Activated CD8-positive, alpha-beta memory T cell treated with anti-CD3 and anti-CD28 coated beads, Interleukin-2, amount 10 ng/mL, durations not matched to agents 7 days and 5 days (primary cell): ENCODE measurements at regions not wholly inside any gene's neighbourhood (a gene's known extent, or its start where the extent isn't known, plus 50 kb on each side); places are given as distances from the start of the nearest gene placed in this dataset.
A peak's percentile ranks its signal among the peaks of the same experiment; 100 is the strongest.

ENCODE experiments used
- ATAC-seq: fragments of 150-1000 bp; cut with Tn5 transposase; one replicate; pipeline ENCODE4 v1.10.0; 2021; ENCODE audit warnings: moderate library complexity
- CTCF ChIA-PET: fragments of 350-600 bp; sonication (Branson Sonifier 250); formaldehyde crosslinking; loops from one replicate; lab custom pipeline; 2021; ENCODE audit warnings: antibody characterized with exemption; lab: Charles Lee
- DNase-seq: peaks from one replicate; pipeline ENCODE4 v3.0.0-alpha.2; 2020
- H3K27ac Mint-ChIP-seq: one replicate; pipeline ENCODE4 v1.8.0; 2021; ENCODE audit warnings: mild to moderate bottlenecking, mixed read lengths
- H3K27me3 Mint-ChIP-seq: one replicate; pipeline ENCODE4 v1.8.0; 2021; ENCODE audit warnings: mixed read lengths
- H3K36me3 Mint-ChIP-seq: one replicate; pipeline ENCODE4 v1.8.0; 2021; ENCODE audit warnings: mild to moderate bottlenecking, mixed read lengths
- H3K4me1 Mint-ChIP-seq: one replicate; pipeline ENCODE4 v1.8.0; 2021; ENCODE audit warnings: mixed read lengths
- H3K4me3 Mint-ChIP-seq: one replicate; pipeline ENCODE4 v1.8.0; 2021; ENCODE audit warnings: mild to moderate bottlenecking, moderate library complexity, mixed read lengths
- H3K9me3 Mint-ChIP-seq: one replicate; pipeline ENCODE4 v1.8.0; 2022; ENCODE audit warnings: low read depth, mixed read lengths

- Mint-ChIP-seq H3K4me1 (no peaks in the 10 kb centered on the region), H3K9me3 (no peaks in the 10 kb centered on the region), H3K4me3 (no peak overlapping the region), H3K27ac (no peak overlapping the region), H3K27me3 (peaks cover 20% of the 10 kb centered on the region), H3K36me3 (no peaks in the 10 kb centered on the region)
- no peak for ATAC-seq
- CTCF ChIA-PET: interaction anchor here (1.0 kb wide), 1 partner anchor 13 kb away, joined by 5 read pairs; no protein-coding TSS in a partner anchor
- DNase-seq: no peak
These were observed 50.4 kb downstream of the RUSC2 start for GRCh38 chr9:35540315-35540714.

- H3K36me3 Mint-ChIP-seq: no peaks in the 10 kb centered on the region
- ATAC-seq (no peak), DNase-seq (no peak)
- no peak overlapping the region for H3K4me3 Mint-ChIP-seq
- H3K9me3 Mint-ChIP-seq: no peaks in the 10 kb centered on the region
- H3K27me3 Mint-ChIP-seq: peaks cover 23% of the 10 kb centered on the region
- no peaks in the 10 kb centered on the region for H3K4me1 Mint-ChIP-seq
- CTCF ChIA-PET: no interaction called here
- no peak overlapping the region for H3K27ac Mint-ChIP-seq
These were observed 56.9 kb downstream of the RUSC2 start for GRCh38 chr9:35546853-35547252.

- no peaks in the 10 kb centered on the region for H3K36me3 Mint-ChIP-seq
- CTCF ChIA-PET: no interaction called here
- DNase-seq (no peak), ATAC-seq (no peak)
- H3K4me3 Mint-ChIP-seq: no peak overlapping the region
- H3K27ac Mint-ChIP-seq: no peak overlapping the region
- H3K27me3 Mint-ChIP-seq: peaks cover 20% of the 10 kb centered on the region
- no peaks in the 10 kb centered on the region for H3K9me3 Mint-ChIP-seq
- no peaks in the 10 kb centered on the region for H3K4me1 Mint-ChIP-seq
These were observed 57.1 kb upstream of the TESK1 start for GRCh38 chr9:35547889-35548418.

GRCh38 chr9:35548571-35548970, 56.5 kb upstream of the TESK1 start:
- Mint-ChIP-seq H3K4me3 (no peak overlapping the region), H3K9me3 (no peaks in the 10 kb centered on the region), H3K36me3 (no peaks in the 10 kb centered on the region), H3K27ac (no peak overlapping the region), H3K27me3 (peaks cover 20% of the 10 kb centered on the region), H3K4me1 (no peaks in the 10 kb centered on the region)
- no peak for ATAC-seq
- no peak for DNase-seq
- CTCF ChIA-PET: no interaction called here

GRCh38 chr9:35549441-35549840, 55.6 kb upstream of the TESK1 start:
- no peak for ATAC-seq

GRCh38 chr9:35552376-35552775, 52.7 kb upstream of the TESK1 start:
- no peak overlapping the region for H3K27ac Mint-ChIP-seq
- peaks cover 10% of the 10 kb centered on the region for H3K27me3 Mint-ChIP-seq
- CTCF ChIA-PET: interaction anchor here (0.8 to 2.7 kb wide), 5 partner anchors 10 to 436 kb away, joined by 3 to 24 read pairs (median 4); partner anchors contain the start of gene ATOSB
- no peaks in the 10 kb centered on the region for H3K36me3 Mint-ChIP-seq
- DNase-seq: no peak
- no peaks in the 10 kb centered on the region for H3K4me1 Mint-ChIP-seq
- H3K4me3 Mint-ChIP-seq: no peak overlapping the region
- ATAC-seq: no peak
- no peaks in the 10 kb centered on the region for H3K9me3 Mint-ChIP-seq

More at GRCh38 chr9:35549441-35549840, 55.6 kb upstream of the TESK1 start:
- peaks cover 15% of the 10 kb centered on the region for H3K27me3 Mint-ChIP-seq
- H3K9me3 Mint-ChIP-seq: no peaks in the 10 kb centered on the region
- H3K4me3 Mint-ChIP-seq: no peak overlapping the region
- no peak for DNase-seq
- no peaks in the 10 kb centered on the region for H3K36me3 Mint-ChIP-seq
- no peak overlapping the region for H3K27ac Mint-ChIP-seq
- CTCF ChIA-PET: no interaction called here
- no peaks in the 10 kb centered on the region for H3K4me1 Mint-ChIP-seq

- H3K4me3 Mint-ChIP-seq: no peak overlapping the region
- no peaks in the 10 kb centered on the region for H3K4me1 Mint-ChIP-seq
- no peak overlapping the region for H3K27ac Mint-ChIP-seq
- ATAC-seq (no peak), DNase-seq (no peak)
- H3K36me3 Mint-ChIP-seq: no peaks in the 10 kb centered on the region
- H3K9me3 Mint-ChIP-seq: no peaks in the 10 kb centered on the region
- H3K27me3 Mint-ChIP-seq: peaks cover 10% of the 10 kb centered on the region
- CTCF ChIA-PET: interaction anchor here (1.0 to 2.7 kb wide), 11 partner anchors 10 to 436 kb away, joined by 3 to 24 read pairs (median 4); partner anchors contain the start of genes ATOSB, RUSC2 and UNC13B
These were observed 52.2 kb upstream of the TESK1 start for GRCh38 chr9:35552837-35553236.

GRCh38 chr9:35553670-35554543, 51.2 kb upstream of the TESK1 start:
- H3K4me1 Mint-ChIP-seq: no peaks in the 10 kb centered on the region

GRCh38 chr9:35555246-35555701, 49.8 kb upstream of the TESK1 start:
- Mint-ChIP-seq H3K9me3 (no peaks in the 10 kb centered on the region), H3K4me3 (no peak overlapping the region), H3K36me3 (no peaks in the 10 kb centered on the region), H3K27ac (no peak overlapping the region), H3K4me1 (no peaks in the 10 kb centered on the region), H3K27me3 (peaks cover 10% of the 10 kb centered on the region)
- DNase-seq (no peak), ATAC-seq (no peak)
- CTCF ChIA-PET: interaction anchor here (1.4 to 1.8 kb wide), 2 partner anchors 10 kb away, joined by 3 to 7 read pairs; no protein-coding TSS in a partner anchor

More at GRCh38 chr9:35553670-35554543, 51.2 kb upstream of the TESK1 start:
- Mint-ChIP-seq H3K27me3 (peaks cover 10% of the 10 kb centered on the region), H3K9me3 (no peaks in the 10 kb centered on the region), H3K36me3 (no peaks in the 10 kb centered on the region), H3K4me3 (no peak overlapping the region), H3K27ac (no peak overlapping the region)
- CTCF ChIA-PET: interaction anchor here (0.6 to 2.7 kb wide), 23 partner anchors 9 to 851 kb away, joined by 3 to 24 read pairs (median 4); partner anchors contain the start of genes ATOSB, RUSC2 and UNC13B
- DNase-seq (peak; percentile 59), ATAC-seq (peak; percentile 66)
